HepG2 (cell line): ENCODE measurements at regions not wholly inside any gene's neighbourhood (a gene's known extent, or its start where the extent isn't known, plus 50 kb on each side); places are given as distances from the start of the nearest gene placed in this dataset.

ENCODE experiments used
- ATAC-seq: fragments of 200-7000 bp; cut with Tn5 transposase; 3 replicates; pipeline ENCODE4 v1.9.1; 2020; ENCODE audit warnings: mild to moderate bottlenecking, moderate library complexity
- BruUV-seq: library from RNA; stranded (reverse); fragments of 400-500 nt; replicated peaks from 2 replicates; lab custom pipeline; 2021; lab: Mats Ljungman, UMichigan
- CTCF ChIA-PET: fragments of 300-600 bp; formaldehyde crosslinking; extraction: SDS; loops from one replicate; lab custom pipeline; 2021; ENCODE audit warnings: low total read pairs, inconsistent platforms, low intra/inter-chr PET ratio; lab: Yijun Ruan, JAX
- POLR2A ChIA-PET: fragments of 350-600 bp; sonication (Branson Sonifier 250); formaldehyde crosslinking; loops from one replicate; lab custom pipeline; 2020; ENCODE audit warnings: antibody characterized with exemption, inconsistent platforms; lab: Yijun Ruan, JAX
- DNase-seq: peaks from one replicate; pipeline ENCODE4 v3.0.0-alpha.2; 2015; ENCODE audit warnings: low spot score
- FAIRE-seq: peaks from 3 replicates; lab custom pipeline; 2011; peaks lifted over from hg19 to GRCh38; lab: Jason Lieb, UNC
- H2AFZ ChIP-seq: one replicate; pipeline ENCODE4 v1.6.1; 2011; ENCODE audit warnings: low read length, inconsistent platforms
- H3K27ac ChIP-seq: fragments of 300-600 bp; 3 replicates; pipeline ENCODE4 v1.8.0; 2011; ENCODE audit warnings: mixed run types, mild to moderate bottlenecking, mixed read lengths, low read length, inconsistent platforms; ENCODE audit not compliant: insufficient read depth; ENCODE audit errors: extremely low read length
- H3K27me3 ChIP-seq, 2 experiments: fragments of 200-600 bp in 1 of 2; 2 replicates in 1 of 2; 3 replicates in 1 of 2; pipeline versions ENCODE4 v1.6.0 to v1.8.0; 2011; ENCODE audit warnings: low read length in 2 of 2, mild to moderate bottlenecking in 2 of 2, moderate library complexity in 2 of 2, inconsistent platforms in 1 of 2; ENCODE audit not compliant: insufficient read depth in 2 of 2, control insufficient read depth in 1 of 2
- H3K36me3 ChIP-seq, 2 experiments: fragments of 200-600 bp in 1 of 2; replicated peaks in 1 of 2; 2 replicates in 1 of 2; 3 replicates in 1 of 2; pipeline versions ENCODE4 v1.5.1 to v1.8.0; 2011; ENCODE audit warnings: low read length in 2 of 2, inconsistent platforms in 1 of 2; ENCODE audit not compliant: insufficient read depth in 2 of 2, control insufficient read depth in 1 of 2
- H3K4me1 ChIP-seq: 2 replicates; pipeline ENCODE4 v1.5.1; 2012; ENCODE audit warnings: low read length, inconsistent platforms; ENCODE audit not compliant: insufficient read depth
- H3K4me2 ChIP-seq: 2 replicates; pipeline ENCODE4 v1.6.0; 2011; ENCODE audit warnings: low read depth, low read length, inconsistent platforms
- H3K4me3 ChIP-seq, 3 experiments: fragments of 200-600 bp in 1 of 3; sonication (generic), shearing (Covaris generic) in 1 of 3; replicated peaks in 1 of 3; 2 replicates each; pipeline ENCODE4 v1.5.1; 2011 to 2016; ENCODE audit warnings: low read length in 3 of 3, inconsistent platforms in 2 of 3, low read depth in 2 of 3, mild to moderate bottlenecking in 2 of 3, control low read depth in 1 of 3, mixed read lengths in 1 of 3; ENCODE audit not compliant: insufficient read depth in 1 of 3
- H3K79me2 ChIP-seq: one replicate; pipeline ENCODE4 v1.6.1; 2011; ENCODE audit warnings: low read length, inconsistent platforms; ENCODE audit not compliant: insufficient read depth
- H3K9ac ChIP-seq: 2 replicates; pipeline ENCODE4 v1.6.0; 2011; ENCODE audit warnings: mild to moderate bottlenecking, low read depth, low read length, inconsistent platforms; ENCODE audit not compliant: insufficient read depth
- H3K9me3 ChIP-seq: 2 replicates; pipeline ENCODE4 v1.5.1; 2012; ENCODE audit warnings: mild to moderate bottlenecking, low read length
- H4K20me1 ChIP-seq: 2 replicates; pipeline ENCODE4 v1.6.0; 2011; ENCODE audit warnings: inconsistent platforms, mild to moderate bottlenecking, low read length, moderate library complexity; ENCODE audit not compliant: insufficient read depth
- CENPT ChIP-seq: sonication (generic); formaldehyde crosslinking; IDR thresholded peaks from 2 replicates; pipeline ENCODE4 v1.8.0; 2022; ENCODE audit warnings: low read depth, mild to moderate bottlenecking, moderate library complexity, missing genetic modification reagents
- CHD4 ChIP-seq: fragments of 200-600 bp; sonication (generic); IDR thresholded peaks from 2 replicates; pipeline ENCODE4 v1.7.0; 2017; ENCODE audit warnings: mild to moderate bottlenecking, low read length, borderline replicate concordance
- KDM1A ChIP-seq: IDR thresholded peaks from 2 replicates; pipeline ENCODE4 v1.6.1; 2016; ENCODE audit warnings: missing compliant biosample characterization
- LCORL ChIP-seq, 2 experiments: fragments of 450-650 bp in 1 of 2; sonication (generic) in 1 of 2; formaldehyde crosslinking in 1 of 2; IDR thresholded peaks; 2 replicates each; pipeline versions ENCODE4 v1.5.0 to v1.6.1; 2017 to 2020; ENCODE audit warnings: antibody characterized with exemption in 1 of 2, missing genetic modification reagents in 1 of 2
- MIER2 ChIP-seq: IDR thresholded peaks from 2 replicates; pipeline ENCODE4 v1.6.1; 2016; ENCODE audit warnings: missing biosample characterization, missing genetic modification reagents
- RNF2 ChIP-seq: fragments of 450-650 bp; conservative IDR thresholded peaks from 2 replicates; pipeline ENCODE4 v1.6.1; 2016; ENCODE audit warnings: low read depth
- SATB2 ChIP-seq: sonication (generic); formaldehyde crosslinking; IDR thresholded peaks from 2 replicates; pipeline ENCODE4 v1.5.0; 2020; ENCODE audit warnings: missing genetic modification reagents
- ZNF124 ChIP-seq: sonication (generic); formaldehyde crosslinking; IDR thresholded peaks from 2 replicates; pipeline ENCODE4 v1.4.0; 2020; ENCODE audit warnings: missing genetic modification reagents
- ZNF138 ChIP-seq: sonication (generic); formaldehyde crosslinking; IDR thresholded peaks from 2 replicates; pipeline ENCODE4 v1.5.0; 2020; ENCODE audit warnings: mild to moderate bottlenecking, low read depth, missing genetic modification reagents
- ZNF253 ChIP-seq: sonication (generic); formaldehyde crosslinking; IDR thresholded peaks from 2 replicates; pipeline ENCODE4 v1.8.0; 2022; ENCODE audit warnings: mild to moderate bottlenecking, missing genetic modification reagents, borderline replicate concordance
- ZNF878 ChIP-seq: sonication (generic); formaldehyde crosslinking; IDR thresholded peaks from 2 replicates; pipeline ENCODE4 v1.8.1; 2023; ENCODE audit warnings: mild to moderate bottlenecking, missing genetic modification reagents, moderate library complexity
- WGBS: methylation state at CpG from one replicate; pipeline ENCODE4 v1.1.6; 2017; ENCODE audit warnings: low lambda C conversion rate; 5-methylcytosine and 5-hydroxymethylcytosine counted together
- in situ Hi-C: cut with HindIII; loops from 2 replicates; pipeline ENCODE4 v1.10.0; 2017; ENCODE audit warnings: low pct_unique_long_range_greater_than_20kb; ENCODE audit not compliant: extremely low pct_ligation_motif_present
- intact Hi-C: fragments of 100-400 bp; cut with micrococcal nuclease; formaldehyde crosslinking; loops from one replicate; pipeline ENCODE4 v1.10.0; 2022; ENCODE audit not compliant: unreplicated experiment
- TF ChIP-seq, protein P1 (sequence below): sonication (generic); formaldehyde crosslinking; IDR thresholded peaks from 2 replicates; pipeline ENCODE4 v1.8.0; 2022; ENCODE audit warnings: missing genetic modification reagents, mild to moderate bottlenecking, inconsistent platforms, borderline replicate concordance
- TF ChIP-seq, protein P2 (sequence below): sonication (generic); formaldehyde crosslinking; IDR thresholded peaks from 2 replicates; pipeline ENCODE4 v1.4.0; 2020; ENCODE audit warnings: mild to moderate bottlenecking, missing genetic modification reagents
- TF ChIP-seq, protein P3 (sequence below): fragments of 450-650 bp; IDR thresholded peaks from 2 replicates; pipeline ENCODE4 v1.6.1; 2017; ENCODE audit warnings: mild to moderate bottlenecking
- TF ChIP-seq, protein P4 (sequence below): sonication (generic); formaldehyde crosslinking; IDR thresholded peaks from 2 replicates; pipeline ENCODE4 v1.4.0; 2020; ENCODE audit warnings: missing genetic modification reagents, borderline replicate concordance

DNA sequence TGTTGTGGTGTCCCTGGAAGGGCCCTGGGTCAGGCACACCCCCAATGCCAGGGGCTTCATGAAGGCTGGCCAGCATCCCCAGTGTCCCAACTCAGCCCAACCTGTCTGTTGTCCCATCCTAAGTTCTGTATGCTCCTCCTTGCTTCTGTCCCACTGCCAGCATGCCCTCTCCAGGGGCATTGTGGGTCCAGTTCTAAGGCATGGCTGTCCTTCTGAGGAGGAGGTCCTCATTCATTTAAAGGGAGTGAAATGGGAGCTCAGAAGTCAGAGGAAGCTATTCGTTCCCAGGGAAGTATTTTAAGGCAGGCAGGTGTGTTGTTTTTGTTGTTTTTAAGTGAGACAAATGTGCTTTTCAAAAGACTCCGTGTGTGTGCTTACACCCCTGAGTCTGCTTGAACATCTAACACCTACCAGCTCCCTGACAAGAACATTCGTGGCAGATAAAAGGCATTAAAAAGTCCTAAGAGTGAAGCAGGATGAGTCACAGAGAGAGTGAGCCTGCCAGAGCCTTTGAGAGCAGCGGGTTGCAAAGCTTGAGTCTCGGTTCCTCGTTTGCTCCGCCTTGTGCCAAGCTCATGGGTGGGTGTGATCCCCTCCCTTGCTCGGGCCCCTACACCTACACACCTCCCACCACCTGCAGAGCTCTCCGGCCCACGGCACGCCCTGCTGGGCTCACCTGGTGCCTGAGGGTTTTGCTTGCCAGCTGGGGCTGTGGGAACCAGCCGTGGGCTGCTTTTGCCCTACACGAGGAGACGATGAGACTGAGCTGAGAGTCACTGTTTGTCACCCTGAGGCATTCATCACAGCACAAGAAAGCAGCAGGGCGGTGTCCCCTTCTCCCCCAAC is 183.4 kb upstream of the TOPAZ1 start:
- intact Hi-C loops, result no loop called here
- Histone ChIP-seq H3K27me3 (peaks cover 3 to 60% of the 10 kb centered on the region in 2 experiments; a peak in 3 of 5 replicates), H3K9ac (no peak overlapping the region), H4K20me1 (no peaks in the 10 kb centered on the region), H3K4me3 (no peak overlapping the region), H3K9me3 (no peaks in the 10 kb centered on the region), H3K4me1 (no peaks in the 10 kb centered on the region)
- BruUV-seq, result no TSS peak
- CTCF ChIA-PET, result no interaction called here
- ATAC-seq (no peak), FAIRE-seq (no peak)
- WGBS, result 1% methylated on average over 14 of the region's 15 CpGs
- no peak for TF ChIP-seq CENPT (CRISPR knock-in tag)
- TF ChIP-seq, protein P1, sequence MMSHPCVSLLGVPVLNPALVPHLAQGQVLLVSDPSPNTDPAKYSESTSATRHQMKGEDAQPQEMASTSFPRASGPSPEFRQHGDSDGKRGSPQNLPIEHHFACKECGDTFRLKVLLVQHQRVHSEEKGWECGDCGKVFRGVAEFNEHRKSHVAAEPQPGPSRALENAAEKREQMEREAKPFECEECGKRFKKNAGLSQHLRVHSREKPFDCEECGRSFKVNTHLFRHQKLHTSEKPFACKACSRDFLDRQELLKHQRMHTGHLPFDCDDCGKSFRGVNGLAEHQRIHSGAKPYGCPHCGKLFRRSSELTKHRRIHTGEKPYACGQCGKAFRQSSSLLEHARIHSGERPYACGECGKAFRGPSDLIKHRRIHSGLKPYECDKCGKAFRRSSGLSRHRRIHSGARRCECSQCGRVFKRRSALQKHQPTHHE, result no peak
- TF ChIP-seq, protein P2, sequence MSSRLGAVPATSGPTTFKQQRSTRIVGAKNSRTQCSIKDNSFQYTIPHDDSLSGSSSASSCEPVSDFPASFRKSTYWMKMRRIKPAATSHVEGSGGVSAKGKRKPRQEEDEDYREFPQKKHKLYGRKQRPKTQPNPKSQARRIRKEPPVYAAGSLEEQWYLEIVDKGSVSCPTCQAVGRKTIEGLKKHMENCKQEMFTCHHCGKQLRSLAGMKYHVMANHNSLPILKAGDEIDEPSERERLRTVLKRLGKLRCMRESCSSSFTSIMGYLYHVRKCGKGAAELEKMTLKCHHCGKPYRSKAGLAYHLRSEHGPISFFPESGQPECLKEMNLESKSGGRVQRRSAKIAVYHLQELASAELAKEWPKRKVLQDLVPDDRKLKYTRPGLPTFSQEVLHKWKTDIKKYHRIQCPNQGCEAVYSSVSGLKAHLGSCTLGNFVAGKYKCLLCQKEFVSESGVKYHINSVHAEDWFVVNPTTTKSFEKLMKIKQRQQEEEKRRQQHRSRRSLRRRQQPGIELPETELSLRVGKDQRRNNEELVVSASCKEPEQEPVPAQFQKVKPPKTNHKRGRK (CRISPR knock-in tag), result no peak
- no peak for TF ChIP-seq ZNF138 (CRISPR knock-in tag)
- no peak for TF ChIP-seq ZNF253 (CRISPR knock-in tag)
- TF ChIP-seq ZNF878 (CRISPR knock-in tag), result no peak
- TF ChIP-seq SATB2, result no peak
- TF ChIP-seq, protein P3, sequence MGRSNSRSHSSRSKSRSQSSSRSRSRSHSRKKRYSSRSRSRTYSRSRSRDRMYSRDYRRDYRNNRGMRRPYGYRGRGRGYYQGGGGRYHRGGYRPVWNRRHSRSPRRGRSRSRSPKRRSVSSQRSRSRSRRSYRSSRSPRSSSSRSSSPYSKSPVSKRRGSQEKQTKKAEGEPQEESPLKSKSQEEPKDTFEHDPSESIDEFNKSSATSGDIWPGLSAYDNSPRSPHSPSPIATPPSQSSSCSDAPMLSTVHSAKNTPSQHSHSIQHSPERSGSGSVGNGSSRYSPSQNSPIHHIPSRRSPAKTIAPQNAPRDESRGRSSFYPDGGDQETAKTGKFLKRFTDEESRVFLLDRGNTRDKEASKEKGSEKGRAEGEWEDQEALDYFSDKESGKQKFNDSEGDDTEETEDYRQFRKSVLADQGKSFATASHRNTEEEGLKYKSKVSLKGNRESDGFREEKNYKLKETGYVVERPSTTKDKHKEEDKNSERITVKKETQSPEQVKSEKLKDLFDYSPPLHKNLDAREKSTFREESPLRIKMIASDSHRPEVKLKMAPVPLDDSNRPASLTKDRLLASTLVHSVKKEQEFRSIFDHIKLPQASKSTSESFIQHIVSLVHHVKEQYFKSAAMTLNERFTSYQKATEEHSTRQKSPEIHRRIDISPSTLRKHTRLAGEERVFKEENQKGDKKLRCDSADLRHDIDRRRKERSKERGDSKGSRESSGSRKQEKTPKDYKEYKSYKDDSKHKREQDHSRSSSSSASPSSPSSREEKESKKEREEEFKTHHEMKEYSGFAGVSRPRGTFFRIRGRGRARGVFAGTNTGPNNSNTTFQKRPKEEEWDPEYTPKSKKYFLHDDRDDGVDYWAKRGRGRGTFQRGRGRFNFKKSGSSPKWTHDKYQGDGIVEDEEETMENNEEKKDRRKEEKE, result no peak
- no peak for TF ChIP-seq LCORL (IDR thresholded peaks at IDR 0.05)
- no peak for TF ChIP-seq LCORL (CRISPR knock-in tag; IDR thresholded peaks at IDR 0.05)
- TF ChIP-seq MIER2, result no peak
- no peak for TF ChIP-seq KDM1A (CRISPR knock-in tag)
- no peak for TF ChIP-seq CHD4
- no peak for TF ChIP-seq ZNF124 (CRISPR knock-in tag)
- TF ChIP-seq, protein P4, sequence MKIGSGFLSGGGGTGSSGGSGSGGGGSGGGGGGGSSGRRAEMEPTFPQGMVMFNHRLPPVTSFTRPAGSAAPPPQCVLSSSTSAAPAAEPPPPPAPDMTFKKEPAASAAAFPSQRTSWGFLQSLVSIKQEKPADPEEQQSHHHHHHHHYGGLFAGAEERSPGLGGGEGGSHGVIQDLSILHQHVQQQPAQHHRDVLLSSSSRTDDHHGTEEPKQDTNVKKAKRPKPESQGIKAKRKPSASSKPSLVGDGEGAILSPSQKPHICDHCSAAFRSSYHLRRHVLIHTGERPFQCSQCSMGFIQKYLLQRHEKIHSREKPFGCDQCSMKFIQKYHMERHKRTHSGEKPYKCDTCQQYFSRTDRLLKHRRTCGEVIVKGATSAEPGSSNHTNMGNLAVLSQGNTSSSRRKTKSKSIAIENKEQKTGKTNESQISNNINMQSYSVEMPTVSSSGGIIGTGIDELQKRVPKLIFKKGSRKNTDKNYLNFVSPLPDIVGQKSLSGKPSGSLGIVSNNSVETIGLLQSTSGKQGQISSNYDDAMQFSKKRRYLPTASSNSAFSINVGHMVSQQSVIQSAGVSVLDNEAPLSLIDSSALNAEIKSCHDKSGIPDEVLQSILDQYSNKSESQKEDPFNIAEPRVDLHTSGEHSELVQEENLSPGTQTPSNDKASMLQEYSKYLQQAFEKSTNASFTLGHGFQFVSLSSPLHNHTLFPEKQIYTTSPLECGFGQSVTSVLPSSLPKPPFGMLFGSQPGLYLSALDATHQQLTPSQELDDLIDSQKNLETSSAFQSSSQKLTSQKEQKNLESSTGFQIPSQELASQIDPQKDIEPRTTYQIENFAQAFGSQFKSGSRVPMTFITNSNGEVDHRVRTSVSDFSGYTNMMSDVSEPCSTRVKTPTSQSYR, result no peak
- no peak for TF ChIP-seq RNF2
- TF ChIP-seq, all 625 proteins: peak for 0
- POLR2A ChIA-PET, result no interaction called here
- Histone ChIP-seq H3K4me2 (no peak overlapping the region), H3K79me2 (no peaks in the 10 kb centered on the region), H3K36me3 (no peaks in the 10 kb centered on the region), H3K27ac (no peak overlapping the region), H2AFZ (no peak overlapping the region)
- in situ Hi-C loops, result no loop called here
- DNase-seq, result no peak
